K562 (cell line): ENCODE measurements at regions not wholly inside any gene's neighbourhood (a gene's known extent, or its start where the extent isn't known, plus 50 kb on each side); places are given as distances from the start of the nearest gene placed in this dataset.

Experiments used
- BHLHE40 ChIP-seq: IDR thresholded peaks from 2 replicates; pipeline ENCODE4 v1.6.1; 2011; ENCODE audit warnings: low read length, improper control_type of control experiment
- CHD7 ChIP-seq: fragments of 200-600 bp; sonication (generic); IDR thresholded peaks from one replicate; pipeline ENCODE4 v1.6.1; 2012; ENCODE audit warnings: mild to moderate bottlenecking, low read depth, low read length, inconsistent platforms
- CTCF ChIP-seq, 3 experiments: IDR thresholded peaks in 2 of 3; conservative IDR thresholded peaks in 1 of 3; 2 replicates each; pipeline ENCODE4 v1.5.1; 2011 to 2012; ENCODE audit warnings: low read length in 3 of 3, mild to moderate bottlenecking in 3 of 3, control low read depth in 2 of 3, improper control_type of control experiment in 1 of 3, inconsistent platforms in 1 of 3, low read depth in 1 of 3, mixed read lengths in 1 of 3, moderate library complexity in 1 of 3; ENCODE audit not compliant: insufficient read depth in 2 of 3
- ETV6 ChIP-seq, 3 experiments: fragments of 150-350 bp in 1 of 3; sonication (generic) in 1 of 3; formaldehyde crosslinking in 1 of 3; IDR thresholded peaks; 2 replicates each; pipeline versions ENCODE4 v1.6.1 to v1.8.0; 2014 to 2022; ENCODE audit warnings: borderline replicate concordance in 2 of 3, low read depth in 2 of 3, antibody characterized with exemption in 1 of 3, low read length in 1 of 3, mild to moderate bottlenecking in 1 of 3, missing genetic modification reagents in 1 of 3
- EZH2 ChIP-seq: IDR thresholded peaks from 2 replicates; pipeline ENCODE4 v1.6.1; 2012; ENCODE audit warnings: low read depth, mild to moderate bottlenecking, inconsistent platforms, low read length, borderline replicate concordance
- MTA2 ChIP-seq: fragments of 450-650 bp; IDR thresholded peaks from 2 replicates; pipeline ENCODE4 v1.6.1; 2016; ENCODE audit warnings: low read depth
- POLR2AphosphoS5 ChIP-seq: IDR thresholded peaks from 2 replicates; pipeline ENCODE4 v1.6.1; 2011; ENCODE audit warnings: mild to moderate bottlenecking, low read depth, low read length, moderate library complexity; ENCODE audit not compliant: control insufficient read depth, insufficient read depth
- ZNF282 ChIP-seq: sonication (generic); formaldehyde crosslinking; IDR thresholded peaks from 2 replicates; pipeline ENCODE4 v1.8.1; 2023; ENCODE audit warnings: missing genetic modification reagents
- ZNF354B ChIP-seq: fragments of 250-450 bp; sonication (Bioruptor Pico); IDR thresholded peaks from 2 replicates; pipeline ENCODE4 v1.4.0; 2020

- no peak for TF ChIP-seq BHLHE40
- TF ChIP-seq ZNF282 (CRISPR knock-in tag), result no peak
- no peak for TF ChIP-seq MTA2
- TF ChIP-seq EZH2, result no peak
- TF ChIP-seq CTCF (IDR thresholded peaks at IDR 0.05 in 2 of 3, conservative IDR thresholded peaks at IDR 0.05 in 1 of 3; ENCODE audit: insufficient read depth in 2 of 3, low read depth in 1 of 3, low read length in 3 of 3), result no peak
- TF ChIP-seq POLR2AphosphoS5, result no peak
- TF ChIP-seq ZNF354B (CRISPR knock-in tag), result no peak
- TF ChIP-seq ETV6 (IDR thresholded peaks at IDR 0.05; ENCODE audit: borderline replicate concordance in 1 of 2, low read depth in 2 of 2, low read length in 1 of 2), result no peak
- TF ChIP-seq ETV6 (CRISPR knock-in tag; IDR thresholded peaks at IDR 0.05; ENCODE audit: borderline replicate concordance), result no peak
- TF ChIP-seq CHD7, result no peak
These were observed 598.4 kb upstream of the GNPDA2 start for GRCh38 chr4:45324455-45325417.
